ENCODE measurements at regions not wholly inside any gene's neighbourhood (a gene's known extent, or its start where the extent isn't known, plus 50 kb on each side); places are given as distances from the start of the nearest gene placed in this dataset.

DNA sequence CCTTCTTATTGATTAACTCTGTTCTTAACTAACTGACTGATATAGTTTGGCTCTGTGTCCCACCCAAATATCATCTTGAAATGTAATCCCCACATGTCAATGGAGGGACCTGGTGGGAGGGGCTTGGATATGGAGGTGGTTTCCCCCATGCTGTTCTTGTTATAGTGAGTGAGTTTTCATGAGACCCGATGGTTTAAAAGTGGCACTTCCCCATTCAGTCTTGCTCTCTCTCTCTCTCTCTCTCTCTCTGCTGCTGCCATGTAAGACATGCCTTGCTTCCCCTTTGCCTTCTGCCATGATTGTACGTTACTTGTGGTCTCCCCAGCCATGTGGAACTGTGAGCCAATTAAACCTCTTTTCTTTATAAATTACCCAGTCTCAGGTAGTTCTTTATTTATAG is 81.8 kb upstream of the SPACA1 start:
- Histone ChIP-seq H3K9me3 (no peaks in the 10 kb centered on the region), H3K27ac (no peak overlapping the region), H3K36me3 (no peaks in the 10 kb centered on the region), H3K4me3 (no peak overlapping the region), H3K4me1 (ENCODE audit: control insufficient read depth in 1 of 2, low read depth in 2 of 2) (peaks cover 3 to 12% of the 10 kb centered on the region in 2 donors), H3K27me3 (replicated peaks; ENCODE audit: insufficient read depth) (no peaks in the 10 kb centered on the region)
- TF ChIP-seq, protein P1, sequence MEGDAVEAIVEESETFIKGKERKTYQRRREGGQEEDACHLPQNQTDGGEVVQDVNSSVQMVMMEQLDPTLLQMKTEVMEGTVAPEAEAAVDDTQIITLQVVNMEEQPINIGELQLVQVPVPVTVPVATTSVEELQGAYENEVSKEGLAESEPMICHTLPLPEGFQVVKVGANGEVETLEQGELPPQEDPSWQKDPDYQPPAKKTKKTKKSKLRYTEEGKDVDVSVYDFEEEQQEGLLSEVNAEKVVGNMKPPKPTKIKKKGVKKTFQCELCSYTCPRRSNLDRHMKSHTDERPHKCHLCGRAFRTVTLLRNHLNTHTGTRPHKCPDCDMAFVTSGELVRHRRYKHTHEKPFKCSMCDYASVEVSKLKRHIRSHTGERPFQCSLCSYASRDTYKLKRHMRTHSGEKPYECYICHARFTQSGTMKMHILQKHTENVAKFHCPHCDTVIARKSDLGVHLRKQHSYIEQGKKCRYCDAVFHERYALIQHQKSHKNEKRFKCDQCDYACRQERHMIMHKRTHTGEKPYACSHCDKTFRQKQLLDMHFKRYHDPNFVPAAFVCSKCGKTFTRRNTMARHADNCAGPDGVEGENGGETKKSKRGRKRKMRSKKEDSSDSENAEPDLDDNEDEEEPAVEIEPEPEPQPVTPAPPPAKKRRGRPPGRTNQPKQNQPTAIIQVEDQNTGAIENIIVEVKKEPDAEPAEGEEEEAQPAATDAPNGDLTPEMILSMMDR (IDR thresholded peaks at IDR 0.05), result no peak
- DNase-seq (ENCODE audit: low spot score), result no peak
- no peak for ATAC-seq (ENCODE audit: insufficient number of reproducible peaks, low FRiP score, low read depth)

DNA sequence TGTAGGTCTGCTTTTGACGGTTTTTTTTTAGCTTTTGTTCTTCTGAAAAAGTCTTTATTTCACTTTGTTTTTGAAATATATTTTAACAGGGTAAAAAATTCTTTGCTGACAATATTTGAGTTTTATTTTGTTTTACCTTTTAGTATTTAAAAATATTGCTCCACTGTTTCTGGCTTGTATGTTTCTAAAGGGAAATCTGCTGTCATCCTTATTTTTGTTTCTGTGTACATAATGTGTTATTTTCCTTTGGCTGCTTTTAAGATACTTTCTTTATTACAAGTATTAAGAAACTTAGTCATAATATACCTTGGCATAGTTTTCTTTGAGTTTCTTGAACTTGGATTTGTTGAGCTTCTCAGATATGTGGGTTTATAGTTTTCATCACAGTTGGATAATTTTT is 88.6 kb upstream of the SPACA1 start:
- Histone ChIP-seq H3K27me3 (replicated peaks; ENCODE audit: insufficient read depth) (no peaks in the 10 kb centered on the region), H3K4me1 (ENCODE audit: control insufficient read depth in 1 of 2, low read depth in 2 of 2) (no peaks in the 10 kb centered on the region), H3K27ac (no peak overlapping the region), H3K9me3 (no peaks in the 10 kb centered on the region), H3K4me3 (no peak overlapping the region), H3K36me3 (no peaks in the 10 kb centered on the region)
- ATAC-seq (ENCODE audit: insufficient number of reproducible peaks, low FRiP score, low read depth) (no peak), DNase-seq (ENCODE audit: low spot score) (no peak)
- TF ChIP-seq, protein P1 (IDR thresholded peaks at IDR 0.05), result no peak

DNA sequence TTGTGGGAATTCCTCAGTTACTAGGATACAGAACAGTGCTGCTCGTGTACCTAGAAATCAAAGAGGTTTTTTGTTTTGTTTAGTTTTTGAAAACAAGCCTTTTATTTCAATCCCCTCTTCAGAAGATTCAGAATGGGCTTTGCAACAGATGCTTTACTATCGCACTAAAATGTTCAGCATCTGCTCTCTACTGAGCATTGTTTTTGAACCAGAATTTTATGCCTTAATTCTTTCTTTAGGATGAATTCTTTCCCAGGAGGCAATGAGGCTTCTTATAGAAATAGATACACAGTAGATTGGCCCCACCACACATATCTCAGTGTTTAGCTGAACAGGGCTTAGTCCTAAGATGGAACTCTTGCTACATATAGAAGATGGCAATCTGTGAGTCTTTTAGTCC is 95.9 kb upstream of the SPACA1 start:
- Histone ChIP-seq H3K27me3 (replicated peaks; ENCODE audit: insufficient read depth) (no peaks in the 10 kb centered on the region), H3K4me3 (no peak overlapping the region), H3K9me3 (no peaks in the 10 kb centered on the region), H3K4me1 (ENCODE audit: control insufficient read depth in 1 of 2, low read depth in 2 of 2) (peaks cover under 1 to 2% of the 10 kb centered on the region in 2 donors), H3K27ac (no peak overlapping the region), H3K36me3 (no peaks in the 10 kb centered on the region)
- DNase-seq (ENCODE audit: low spot score) (no peak), ATAC-seq (ENCODE audit: insufficient number of reproducible peaks, low FRiP score, low read depth) (no peak)
- TF ChIP-seq, protein P1 (IDR thresholded peaks at IDR 0.05), result no peak

DNA sequence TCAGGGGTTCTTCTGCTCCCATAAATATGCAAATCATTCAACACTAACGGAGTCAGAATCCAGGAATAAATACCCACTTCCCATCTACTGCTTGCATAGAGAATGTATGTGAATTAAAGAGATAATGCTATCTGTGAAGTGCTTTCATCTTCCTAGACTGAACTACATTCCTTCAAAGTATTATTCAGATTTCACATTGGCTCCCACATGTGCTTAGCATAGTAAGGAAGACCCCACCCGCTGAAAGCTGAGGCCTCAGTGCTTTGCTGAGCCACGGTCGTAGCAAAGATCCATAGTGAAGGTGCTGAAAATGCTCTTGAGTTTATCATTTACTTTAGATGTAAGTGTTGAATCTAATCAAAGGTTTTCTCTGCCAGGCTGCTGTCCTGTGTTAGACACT is 97.0 kb upstream of the SPACA1 start:
- H3K27me3 ChIP-seq (replicated peaks; ENCODE audit: insufficient read depth), result no peaks in the 10 kb centered on the region
- TF ChIP-seq, protein P1 (IDR thresholded peaks at IDR 0.05), result no peak
- no peak overlapping the region for H3K27ac ChIP-seq
- no peak for DNase-seq (ENCODE audit: low spot score)
- H3K36me3 ChIP-seq, result no peaks in the 10 kb centered on the region
- H3K9me3 ChIP-seq, result no peaks in the 10 kb centered on the region
- no peak for ATAC-seq (ENCODE audit: insufficient number of reproducible peaks, low FRiP score, low read depth)
- H3K4me1 ChIP-seq (ENCODE audit: control insufficient read depth in 1 of 2, low read depth in 2 of 2), result peaks cover 8 to 12% of the 10 kb centered on the region in 2 donors
- no peak overlapping the region for H3K4me3 ChIP-seq

DNA sequence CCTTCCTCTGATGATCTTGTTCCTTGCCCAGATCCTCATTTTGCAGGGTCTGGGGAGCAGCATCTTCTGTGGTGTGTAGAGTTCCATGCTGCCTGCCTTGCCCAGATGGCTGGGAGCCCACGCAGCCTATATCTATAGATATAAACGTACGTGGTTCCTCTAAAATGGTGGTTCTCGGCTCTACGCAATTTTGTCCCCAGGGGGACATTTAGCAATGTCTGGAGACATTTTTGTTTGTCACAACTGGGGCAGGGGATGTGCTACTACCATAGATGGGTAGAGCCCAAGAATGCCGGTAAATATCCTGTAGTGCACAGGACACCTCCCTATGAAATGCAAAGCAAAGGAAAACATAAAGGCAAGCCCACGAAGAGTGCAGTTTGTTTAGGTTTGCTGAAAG is 98.4 kb upstream of the SPACA1 start:
- Histone ChIP-seq H3K27ac (no peak overlapping the region), H3K27me3 (replicated peaks; ENCODE audit: insufficient read depth) (no peaks in the 10 kb centered on the region), H3K36me3 (no peaks in the 10 kb centered on the region), H3K4me3 (no peak overlapping the region), H3K4me1 (ENCODE audit: control insufficient read depth in 1 of 2, low read depth in 2 of 2) (peaks cover 8 to 25% of the 10 kb centered on the region in 2 donors), H3K9me3 (no peaks in the 10 kb centered on the region)
- no peak for DNase-seq (ENCODE audit: low spot score)
- no peak for ATAC-seq (ENCODE audit: insufficient number of reproducible peaks, low FRiP score, low read depth)
- TF ChIP-seq, protein P1 (IDR thresholded peaks at IDR 0.05), result no peak
